Prostate gland (tissue), 2 donors: ENCODE measurements at regions not wholly inside any gene's neighbourhood (a gene's known extent, or its start where the extent isn't known, plus 50 kb on each side); places are given as distances from the start of the nearest gene placed in this dataset.

Experiments used
- DNase-seq: peaks from one replicate; pipeline ENCODE4 v3.0.0-alpha.2; 2019; ENCODE audit warnings: low spot score
- H3K27ac ChIP-seq, 2 donors: fragments of 200-600 bp; sonication (generic); 2 replicates each; pipeline ENCODE4 v1.5.1; 2017 to 2019
- H3K27me3 ChIP-seq: fragments of 200-600 bp; sonication (generic); replicated peaks from 2 replicates; pipeline ENCODE4 v1.5.1; 2019; ENCODE audit not compliant: insufficient read depth
- H3K36me3 ChIP-seq, 2 donors: fragments of 200-600 bp; sonication (generic); 1 replicate in 1 of 2; 2 replicates in 1 of 2; pipeline versions ENCODE4 v1.5.1 to v1.8.1; 2017 to 2019
- H3K4me1 ChIP-seq: fragments of 200-600 bp; sonication (generic); replicated peaks from 2 replicates; pipeline ENCODE4 v1.5.1; 2019
- H3K4me3 ChIP-seq, 2 donors: fragments of 200-600 bp; sonication (generic); 2 replicates each; pipeline ENCODE4 v1.5.1; 2017 to 2019
- H3K9me3 ChIP-seq: fragments of 200-600 bp; sonication (generic); 2 replicates; pipeline ENCODE4 v1.5.1; 2017
- CTCF ChIP-seq, 4 experiments: fragments of 200-600 bp in 2 of 4; fragments of 450-650 bp in 2 of 4; sonication (generic) in 2 of 4; IDR thresholded peaks; 1 replicate in 3 of 4; 2 replicates in 1 of 4; pipeline ENCODE4 v1.5.1; 2016 to 2019; ENCODE audit warnings: antibody characterized with exemption in 4 of 4, mild to moderate bottlenecking in 2 of 4, moderate library complexity in 2 of 4
- POLR2A ChIP-seq: fragments of 450-650 bp; IDR thresholded peaks from one replicate; pipeline ENCODE4 v1.6.1; 2016; ENCODE audit warnings: antibody characterized with exemption, mild to moderate bottlenecking
- POLR2AphosphoS5 ChIP-seq: sonication (generic); formaldehyde crosslinking; IDR thresholded peaks from one replicate; pipeline ENCODE4 v1.6.1; 2017; ENCODE audit warnings: antibody characterized with exemption
- WGBS: methylation state at CpG from one replicate; pipeline ENCODE4 v1.1.5; 2018; 5-methylcytosine and 5-hydroxymethylcytosine counted together
- intact Hi-C: fragments of 100-400 bp; cut with DNase I; formaldehyde crosslinking; loops from one replicate; pipeline ENCODE4 v1.14.2; 2022

- intact Hi-C loops = no loop called here
- WGBS = 94% methylated on average over 4 of the region's 4 CpGs
These were observed 111.6 kb downstream of the ADRB2 start for GRCh38 chr5:148937830-148938521.

GRCh38 chr5:148938522-148938882 lies 112.1 kb downstream of the ADRB2 start:
- no peaks in the 10 kb centered on the region for H3K4me1 ChIP-seq
- TF ChIP-seq POLR2A = no peak
- TF ChIP-seq CTCF (IDR thresholded peaks at IDR 0.05) = no peak
- TF ChIP-seq POLR2AphosphoS5 = no peak
- 94% methylated on average over 3 of the region's 3 CpGs for WGBS
- no peak for DNase-seq
- H3K4me3 ChIP-seq = no peak overlapping the region
- H3K27me3 ChIP-seq = no peaks in the 10 kb centered on the region
- intact Hi-C loops = no loop called here
- no peaks in the 10 kb centered on the region for H3K9me3 ChIP-seq
- H3K27ac ChIP-seq = no peak overlapping the region
- H3K36me3 ChIP-seq = no peaks in the 10 kb centered on the region

More at GRCh38 chr5:148937830-148938521, 111.6 kb downstream of the ADRB2 start:
- TF ChIP-seq CTCF (IDR thresholded peaks at IDR 0.05) (no peak), POLR2A (no peak)
- no peaks in the 10 kb centered on the region for H3K27me3 ChIP-seq
- no peak overlapping the region for H3K27ac ChIP-seq
- H3K4me3 ChIP-seq = no peak overlapping the region
- H3K36me3 ChIP-seq = no peaks in the 10 kb centered on the region
- DNase-seq = no peak
- H3K4me1 ChIP-seq = no peaks in the 10 kb centered on the region
- no peaks in the 10 kb centered on the region for H3K9me3 ChIP-seq

GRCh38 chr5:148939676-148940075 lies 113.3 kb downstream of the ADRB2 start:
- H3K36me3 ChIP-seq = no peaks in the 10 kb centered on the region
- WGBS = 54% methylated on average over 1 of the region's 1 CpG
- no peak for DNase-seq
- H3K9me3 ChIP-seq = no peaks in the 10 kb centered on the region
- intact Hi-C loops = no loop called here
- H3K27ac ChIP-seq = no peak overlapping the region
- no peak overlapping the region for H3K4me3 ChIP-seq
- TF ChIP-seq POLR2A (no peak), CTCF (IDR thresholded peaks at IDR 0.05) (no peak), POLR2AphosphoS5 (no peak)
- H3K4me1 ChIP-seq = no peaks in the 10 kb centered on the region
- no peaks in the 10 kb centered on the region for H3K27me3 ChIP-seq

- TF ChIP-seq POLR2AphosphoS5 (no peak), POLR2A (no peak), CTCF (IDR thresholded peaks at IDR 0.05) (no peak)
- Histone ChIP-seq H3K4me3 (no peak overlapping the region), H3K4me1 (no peaks in the 10 kb centered on the region), H3K9me3 (no peaks in the 10 kb centered on the region), H3K27ac (no peak overlapping the region), H3K36me3 (no peaks in the 10 kb centered on the region), H3K27me3 (no peaks in the 10 kb centered on the region)
- intact Hi-C loops = no loop called here
- 0% methylated on average over 1 of the region's 1 CpG for WGBS
- DNase-seq = no peak
These were observed 115.4 kb downstream of the ADRB2 start for GRCh38 chr5:148941810-148942209.

- intact Hi-C loops = loop anchor here (10.0 kb wide), 1 partner anchor 125 kb away; the partner anchor contains the start of gene ADRB2
- DNase-seq = peak; percentile 89
- Histone ChIP-seq H3K4me3 (no peak overlapping the region), H3K36me3 (no peaks in the 10 kb centered on the region), H3K27ac (peak overlapping the region; percentile 53 to 69), H3K9me3 (no peaks in the 10 kb centered on the region), H3K27me3 (no peaks in the 10 kb centered on the region), H3K4me1 (peaks cover 4% of the 10 kb centered on the region)
- TF ChIP-seq POLR2A (no peak), CTCF (IDR thresholded peaks at IDR 0.05) (no peak), POLR2AphosphoS5 (peak; percentile 70)
- WGBS = 20% methylated on average over 4 of the region's 4 CpGs
These were observed 112.9 kb downstream of the SH3TC2 start for GRCh38 chr5:148949841-148950470.
